GM18861 (cell line): ENCODE measurements at regions not wholly inside any gene's neighbourhood (a gene's known extent, or its start where the extent isn't known, plus 50 kb on each side); places are given as distances from the start of the nearest gene placed in this dataset.
"Not testable (repeated sequence)": the region's sequence is repeated elsewhere in the genome, so short reads cannot be mapped to it uniquely, and the experiment has no call there.

Experiments used
- ATAC-seq: cut with Tn5 transposase; IDR thresholded peaks from one replicate; pipeline ENCODE4 v1.9.1; 2021; ENCODE audit not compliant: unreplicated experiment

DNA sequence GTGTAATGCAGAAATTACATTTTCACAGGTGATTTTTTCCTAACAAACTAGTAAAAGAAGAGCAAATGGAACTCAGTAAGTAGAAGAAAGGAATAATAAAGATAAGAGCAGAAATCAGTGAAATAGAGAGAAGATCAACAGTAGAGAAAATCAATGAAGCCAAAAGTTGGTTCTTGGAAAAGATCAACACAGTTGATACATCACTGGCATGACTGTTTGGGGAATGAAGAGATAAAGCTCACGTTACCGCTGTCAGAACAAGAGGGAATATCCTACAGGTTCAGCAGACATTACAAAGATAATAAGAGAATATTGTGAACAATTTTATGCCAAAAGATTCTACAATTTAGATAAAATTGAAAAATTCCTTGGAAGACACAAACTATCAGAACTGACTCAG, 146.4 kb downstream of the ACTR3B start:
- no peak for ATAC-seq

DNA sequence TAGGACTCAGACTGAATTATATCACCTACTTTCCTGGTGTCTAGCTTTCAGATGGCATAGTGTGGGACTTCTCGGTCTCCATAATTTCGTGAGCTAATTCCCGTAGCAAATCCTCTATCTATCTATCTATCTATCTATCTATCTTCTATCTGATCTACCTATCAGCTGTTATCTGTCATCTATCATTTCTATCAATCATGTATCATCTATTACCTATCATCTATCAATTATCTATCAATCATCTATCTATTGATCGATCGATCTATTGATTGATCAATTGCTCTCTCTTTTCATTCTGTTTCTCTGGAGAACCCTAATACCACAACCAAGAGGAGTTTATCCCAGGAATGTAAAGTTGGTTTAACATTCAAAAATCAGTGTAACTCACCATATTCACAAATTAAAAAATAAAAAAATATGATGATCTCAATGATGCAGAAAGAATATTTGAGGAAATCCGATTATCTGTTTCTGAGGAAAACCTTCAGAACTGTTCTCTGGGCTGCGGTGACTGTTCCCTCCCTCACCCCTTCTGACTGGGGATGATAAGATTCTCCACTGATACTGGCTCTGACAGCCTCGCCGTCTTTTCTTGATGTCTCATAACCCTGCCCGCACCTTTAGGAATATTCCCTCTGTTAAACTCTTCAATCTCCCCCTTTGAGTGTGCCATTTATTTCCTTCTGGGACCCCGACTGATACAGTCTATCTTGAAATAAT, 147.7 kb downstream of the ACTR3B start:
- no peak for ATAC-seq

DNA sequence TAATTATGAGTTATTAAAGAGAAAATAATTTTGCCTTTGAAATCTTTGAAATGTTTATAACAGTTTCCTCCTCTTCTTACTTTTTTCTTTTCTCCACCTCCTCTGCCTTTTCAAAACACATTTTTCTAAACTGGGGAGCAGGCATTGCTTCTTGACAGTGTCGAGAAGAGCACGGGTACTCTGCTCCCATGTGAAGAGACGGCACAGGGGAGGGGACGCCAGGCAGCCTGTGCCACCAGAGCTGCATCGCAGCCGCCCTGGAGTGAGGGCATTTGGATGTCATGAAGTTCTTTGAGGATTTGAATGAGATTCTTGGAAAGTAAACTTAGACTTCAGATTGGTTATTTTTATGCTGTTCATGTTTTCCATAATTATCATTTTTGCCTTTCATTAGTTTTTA, 149.7 kb downstream of the ACTR3B start:
- ATAC-seq: no peak

DNA sequence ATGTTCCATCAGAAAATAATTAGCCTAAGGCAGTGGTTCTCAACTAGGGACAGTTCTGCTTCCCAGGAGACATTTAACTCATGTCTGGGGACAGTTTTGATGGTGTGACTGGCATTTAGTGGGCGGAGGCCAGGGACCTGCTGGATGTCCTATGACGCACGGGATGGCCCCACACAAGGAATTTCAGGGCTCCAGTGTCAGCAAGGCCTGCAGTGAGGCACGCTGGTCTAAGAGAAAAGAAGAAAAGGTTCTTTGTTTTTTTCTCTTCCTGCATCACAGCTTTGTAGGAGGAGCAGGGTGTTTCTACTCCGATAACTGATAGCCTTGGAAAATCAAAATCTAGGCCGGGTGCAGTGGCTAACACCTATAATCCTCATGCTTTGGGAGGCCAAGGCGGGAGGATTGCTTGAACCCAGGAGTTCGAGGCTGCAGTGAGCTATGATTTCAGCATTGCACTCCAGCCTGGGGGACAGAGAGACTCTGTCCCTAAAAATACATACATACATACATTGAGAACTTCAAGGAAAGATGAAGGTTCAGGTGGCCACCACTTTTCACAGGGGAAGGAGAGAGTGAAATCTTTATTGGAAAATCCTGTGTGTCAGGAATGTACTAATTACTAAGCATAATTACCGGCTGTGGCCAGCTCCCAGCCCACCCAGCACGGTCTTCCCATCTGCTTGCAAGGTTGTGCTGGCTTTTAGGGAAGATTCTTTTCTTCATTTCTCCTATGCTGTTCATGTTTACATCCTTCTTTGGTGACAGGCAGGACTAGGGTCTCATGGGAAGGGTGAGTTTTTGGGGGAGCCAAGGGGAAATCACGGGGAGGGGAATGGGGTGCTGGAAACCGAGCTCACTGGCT, 150.4 kb downstream of the ACTR3B start:
- no peak for ATAC-seq

DNA sequence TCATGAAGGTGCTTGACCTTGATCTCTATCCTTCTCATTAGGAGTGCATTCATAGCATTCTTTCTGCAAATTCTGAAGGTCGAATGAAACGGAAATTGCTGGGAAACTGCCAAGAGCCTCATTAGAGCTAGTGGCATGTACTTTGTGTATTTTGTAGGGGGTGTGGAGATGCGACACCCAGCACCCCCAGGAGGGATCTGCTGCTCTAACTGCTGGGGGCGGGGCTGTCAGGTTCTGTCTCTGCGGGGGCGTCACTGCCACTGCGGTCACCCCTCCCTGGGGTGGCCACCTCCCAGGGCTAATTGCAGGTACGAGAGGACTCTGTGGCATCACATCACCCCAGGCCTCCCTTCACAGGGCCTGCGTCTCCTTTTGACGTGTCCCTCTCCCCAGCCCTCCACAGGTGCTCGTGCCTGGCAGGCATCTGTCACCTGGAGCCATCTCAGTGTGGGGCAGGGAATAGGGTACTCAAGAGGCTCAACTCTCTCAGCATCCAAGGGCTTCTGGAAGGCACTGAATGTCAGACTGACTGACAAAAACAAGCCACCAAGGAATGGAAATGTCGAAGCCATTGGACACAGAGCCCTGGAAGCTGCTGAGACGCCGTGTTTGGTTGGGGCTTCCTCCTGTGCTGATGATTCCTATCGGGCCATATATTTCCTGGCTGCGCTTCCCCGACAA, 151.1 kb downstream of the ACTR3B start:
- ATAC-seq: no peak

DNA sequence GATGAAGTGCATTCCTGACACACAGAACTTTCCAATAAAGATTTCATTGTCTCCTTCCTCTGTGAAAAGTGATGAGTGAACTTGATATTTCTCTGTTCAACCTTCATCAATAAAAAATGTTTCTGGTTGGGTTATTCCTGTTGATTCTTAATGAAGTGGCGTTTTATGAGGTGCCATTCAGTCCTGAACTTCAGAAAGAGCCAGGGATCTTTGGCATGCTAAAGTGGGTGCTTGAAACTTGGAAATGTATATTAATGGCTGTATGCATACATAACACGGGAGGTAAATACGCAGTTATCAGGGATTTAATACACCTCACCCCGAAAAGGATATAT, 151.6 kb downstream of the ACTR3B start:
- no peak for ATAC-seq

DNA sequence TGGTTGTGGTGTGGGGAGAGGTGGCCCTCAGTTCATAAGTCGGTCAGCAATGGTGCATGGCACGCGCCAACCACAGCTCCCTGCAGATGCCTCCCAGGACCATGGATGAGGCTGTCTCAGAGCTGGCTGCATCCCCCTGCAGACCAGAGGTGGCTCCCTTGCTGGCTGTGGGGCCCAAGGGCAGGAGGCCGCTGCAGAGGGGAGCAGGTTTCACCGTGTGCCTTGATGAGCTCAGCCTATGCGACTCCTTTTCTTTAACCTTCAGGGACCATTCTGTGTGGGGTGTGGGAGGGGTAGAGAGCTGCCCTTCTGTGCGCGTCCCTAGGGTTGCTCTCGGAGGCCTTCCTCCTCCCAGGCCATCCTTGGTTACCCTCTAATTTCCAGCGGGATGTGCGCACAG, 152.4 kb downstream of the ACTR3B start:
- ATAC-seq: no peak

DNA sequence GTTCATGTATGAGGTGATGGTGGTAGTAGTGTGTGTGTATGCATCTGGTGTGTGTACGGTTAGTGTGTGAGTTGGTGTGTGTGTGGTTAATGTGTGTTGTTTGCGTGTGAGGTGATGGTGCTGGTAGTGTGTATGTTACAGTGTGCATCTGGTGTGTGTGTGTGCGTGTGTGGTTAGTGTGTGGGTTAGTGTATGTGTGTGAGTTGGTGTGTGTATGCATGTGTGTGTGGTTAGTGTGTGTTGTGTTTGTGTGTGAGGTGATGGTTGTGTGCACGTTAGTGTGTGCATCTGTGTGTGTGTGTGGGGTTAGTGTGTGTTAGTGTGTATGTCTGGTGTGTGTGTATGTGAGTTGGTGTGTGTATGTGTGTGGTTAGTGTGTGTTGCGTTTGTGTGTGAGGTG, 153.0 kb downstream of the ACTR3B start:
- no peak for ATAC-seq

DNA sequence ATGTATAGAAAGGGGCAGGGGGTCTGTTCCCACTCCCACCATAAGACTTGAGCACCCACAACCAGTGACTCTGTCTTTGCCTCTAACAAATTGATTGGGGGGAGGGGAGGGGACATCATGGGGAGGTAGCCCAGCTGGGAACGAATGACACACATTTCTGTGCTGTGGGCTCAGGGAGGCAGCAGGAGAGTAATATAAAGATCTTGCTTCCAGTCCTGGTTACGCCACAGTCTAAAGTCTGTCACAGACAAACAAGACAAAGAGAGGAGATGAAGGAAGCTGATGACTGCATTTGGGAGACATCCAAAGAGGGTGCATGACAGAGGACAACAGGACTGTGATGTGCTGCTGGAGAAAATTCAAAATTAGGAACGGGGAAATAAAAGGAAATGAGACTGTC, 153.9 kb downstream of the ACTR3B start:
- ATAC-seq: no peak

DNA sequence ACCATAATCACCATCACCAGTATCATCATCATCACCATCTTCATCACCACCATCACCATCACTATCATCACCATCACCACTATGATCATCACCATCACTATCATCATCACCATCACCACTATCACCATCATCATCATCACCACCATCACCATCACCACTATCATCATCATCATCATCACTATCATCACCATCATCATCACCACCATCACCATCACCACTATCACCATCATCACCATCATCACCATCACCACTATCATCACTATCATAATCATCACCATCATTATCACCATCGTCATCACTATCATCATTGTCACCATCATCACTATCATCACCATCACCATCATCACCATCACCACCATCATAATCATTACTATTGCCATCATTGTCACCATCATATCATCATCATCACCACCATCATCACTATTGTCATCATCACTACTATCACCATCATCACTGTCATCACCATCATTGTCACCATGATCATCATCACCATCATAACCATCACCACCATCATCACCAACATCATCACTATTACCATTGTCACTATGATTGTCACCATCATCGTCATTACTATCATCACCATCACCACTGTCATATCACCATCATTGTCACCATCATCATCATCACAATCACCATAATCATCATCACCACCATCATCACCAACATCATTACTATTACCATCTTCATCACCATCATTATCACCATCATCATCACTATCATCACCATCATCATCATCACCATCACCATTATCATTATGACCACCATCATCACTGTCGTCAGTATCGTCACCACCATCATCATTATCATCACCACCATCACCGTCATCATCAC, 154.7 kb downstream of the ACTR3B start:
- ATAC-seq: no peak

DNA sequence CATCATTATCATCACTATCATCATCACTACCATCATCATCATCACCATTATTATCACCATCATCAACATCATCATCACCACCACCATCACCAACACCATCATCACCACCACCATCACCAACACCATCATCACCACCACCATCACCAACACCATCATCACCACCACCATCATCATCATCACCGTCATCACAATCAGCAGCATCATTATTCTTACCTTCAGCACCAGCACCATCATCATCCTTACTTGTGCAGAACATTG, 155.2 kb downstream of the ACTR3B start:
- not testable (repeated sequence) for ATAC-seq

DNA sequence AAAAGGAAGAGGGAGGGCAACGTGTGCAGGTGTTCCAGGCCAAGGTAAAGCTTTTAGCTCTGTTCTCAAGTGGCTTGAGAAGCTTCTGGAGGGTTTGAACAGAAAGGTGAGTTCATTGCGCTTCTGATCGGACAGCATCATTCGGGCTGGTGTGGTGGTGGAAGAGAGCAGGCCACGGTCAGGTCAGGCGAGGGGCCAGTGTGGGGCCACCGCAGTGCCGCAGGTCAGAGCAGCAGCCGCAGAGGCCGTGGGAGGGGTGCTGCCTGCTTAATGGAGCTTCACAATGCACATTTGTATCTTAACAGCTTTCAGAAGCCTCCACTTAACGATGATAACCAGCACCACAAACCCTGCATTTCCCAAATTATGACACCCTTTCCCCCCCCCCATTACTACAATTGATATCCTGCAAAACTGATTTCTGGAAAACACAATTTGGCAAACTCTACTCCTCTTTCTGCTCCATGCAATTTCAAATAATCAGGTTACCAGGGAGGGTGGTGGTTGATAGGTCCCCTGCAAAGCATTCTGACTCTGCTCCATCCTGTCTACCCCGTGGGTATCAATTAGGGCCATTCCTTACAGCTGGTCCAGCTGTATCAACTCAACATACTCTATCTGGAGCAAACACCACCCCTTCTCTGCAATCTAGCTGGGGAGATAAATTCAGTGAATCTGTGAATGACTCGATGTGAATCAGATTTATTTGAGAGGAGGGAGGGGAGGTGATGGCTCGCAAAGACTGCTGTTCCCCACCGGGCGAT, 162.9 kb downstream of the ACTR3B start:
- no peak for ATAC-seq

DNA sequence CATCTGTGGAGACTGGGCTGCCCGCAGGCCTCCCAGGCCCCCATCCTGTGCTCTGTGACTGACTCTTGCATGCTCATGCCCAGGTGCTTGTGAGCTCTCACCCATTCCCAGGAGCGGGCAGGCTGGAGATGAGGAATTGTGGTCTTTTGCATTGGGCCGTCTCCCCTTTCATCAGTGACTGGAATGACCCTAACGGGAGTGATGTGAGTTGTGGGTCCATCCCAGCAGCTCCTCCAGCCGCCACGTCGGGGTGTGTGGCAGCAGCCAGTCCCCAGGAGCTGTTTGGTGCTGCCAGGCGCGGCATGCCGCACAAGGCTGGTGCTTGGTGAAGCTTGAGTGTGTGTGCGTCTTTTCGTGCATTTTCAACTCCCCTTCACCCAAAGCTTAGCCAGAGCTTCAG, 164.2 kb downstream of the ACTR3B start:
- ATAC-seq: no peak

DNA sequence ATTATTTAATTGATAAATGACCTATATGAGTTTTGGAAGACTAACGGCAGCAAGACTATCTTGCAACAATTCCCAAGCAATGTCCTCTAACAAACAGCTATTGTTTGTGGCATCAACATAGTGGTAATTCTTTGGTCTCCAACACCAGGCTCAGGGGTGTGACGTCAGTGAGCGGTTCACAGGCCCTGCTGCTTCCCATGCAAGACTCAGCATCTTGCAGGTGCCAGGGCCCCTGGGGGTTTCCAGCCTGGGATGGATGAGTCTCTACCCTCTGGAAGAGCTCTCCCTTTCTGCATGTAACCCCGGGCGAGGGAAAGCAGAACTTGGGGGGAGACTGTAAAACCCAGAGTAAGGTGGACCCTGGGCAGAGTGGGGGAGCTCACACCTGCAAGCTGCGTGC, 164.7 kb downstream of the ACTR3B start:
- ATAC-seq: no peak

DNA sequence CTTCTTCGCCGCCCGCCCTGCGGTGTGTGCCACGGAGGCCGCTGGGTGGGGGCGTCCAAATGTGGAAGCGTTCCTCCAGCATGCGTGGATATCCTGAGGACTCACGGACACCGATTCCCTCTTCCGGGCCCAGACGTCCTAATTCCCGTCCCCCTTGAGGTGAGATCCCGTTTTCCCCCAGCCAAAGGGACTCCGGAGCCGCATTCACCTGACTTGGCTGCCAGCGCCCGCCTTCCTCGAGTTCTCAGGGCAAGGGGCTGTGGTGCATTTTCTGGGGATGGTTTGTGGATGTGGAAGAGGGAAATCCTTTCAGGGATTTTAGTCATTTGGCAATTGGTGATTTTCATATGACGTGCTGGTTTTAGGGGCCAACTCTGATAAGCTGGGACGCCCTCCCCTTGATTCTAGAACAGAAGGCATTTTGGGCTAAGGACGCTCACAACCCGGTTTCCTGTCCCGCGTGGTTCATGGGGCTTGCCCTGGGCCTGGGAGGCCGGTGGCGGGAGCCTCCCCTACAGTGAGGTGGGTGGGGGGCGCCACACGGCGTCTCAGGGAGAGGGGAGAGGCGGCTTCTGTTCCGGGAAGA, 165.4 kb downstream of the ACTR3B start:
- ATAC-seq: no peak

DNA sequence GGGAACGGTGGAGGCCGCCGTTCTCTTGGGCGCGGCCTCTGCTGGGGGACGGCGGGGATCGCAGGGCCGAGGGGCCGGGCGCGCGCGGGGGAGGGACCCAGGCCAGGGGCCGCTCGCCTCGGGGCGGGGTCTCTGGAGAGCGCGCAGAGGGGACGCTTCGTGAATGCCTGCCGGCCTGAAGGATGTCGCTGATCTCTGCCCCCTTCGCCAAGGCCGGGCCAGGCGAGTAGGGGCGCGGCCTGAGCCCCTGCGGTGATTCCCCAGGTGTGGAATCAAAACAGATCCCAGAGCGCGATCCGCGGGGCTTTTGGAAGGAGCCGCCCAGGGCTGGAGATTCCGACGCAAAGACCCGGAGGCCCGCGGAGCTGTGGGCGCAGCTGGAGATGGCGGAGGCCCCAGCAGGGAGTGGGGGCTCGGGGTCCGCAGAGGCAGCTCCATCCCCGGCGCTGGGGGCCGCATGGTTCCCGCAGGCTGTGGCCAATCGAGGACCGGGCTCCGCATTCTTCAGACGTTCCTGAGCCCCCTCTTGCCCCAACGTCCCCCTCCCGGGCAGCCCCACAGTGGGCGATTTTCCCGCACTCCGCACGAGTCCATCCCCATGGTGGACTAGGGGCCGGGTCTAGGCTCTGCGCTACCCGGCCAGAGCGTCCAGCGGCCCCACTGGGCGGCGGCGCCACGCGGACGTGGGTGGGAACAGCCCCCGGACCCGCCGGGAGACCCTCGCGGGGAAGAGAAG, 166.0 kb downstream of the ACTR3B start:
- ATAC-seq: no peak

DNA sequence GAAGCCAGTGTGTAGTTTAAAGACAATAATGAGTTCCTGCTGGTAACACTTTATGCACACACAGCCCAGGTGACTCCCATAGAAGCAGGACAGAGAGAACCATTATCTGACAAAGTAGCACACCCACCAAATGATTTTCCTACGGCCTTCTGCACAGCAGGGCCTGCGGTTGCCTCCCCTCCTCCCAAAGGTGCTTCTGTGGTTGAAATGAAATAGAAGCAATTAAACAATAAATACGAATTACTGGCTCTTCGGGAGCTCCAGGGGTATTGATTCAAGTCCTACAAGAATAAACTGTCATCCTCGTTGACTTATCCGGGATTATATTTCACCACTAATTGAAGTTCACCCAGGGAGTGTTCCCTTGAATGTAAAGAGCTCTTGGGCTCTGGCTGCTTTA, 172.1 kb downstream of the ACTR3B start:
- no peak for ATAC-seq

DNA sequence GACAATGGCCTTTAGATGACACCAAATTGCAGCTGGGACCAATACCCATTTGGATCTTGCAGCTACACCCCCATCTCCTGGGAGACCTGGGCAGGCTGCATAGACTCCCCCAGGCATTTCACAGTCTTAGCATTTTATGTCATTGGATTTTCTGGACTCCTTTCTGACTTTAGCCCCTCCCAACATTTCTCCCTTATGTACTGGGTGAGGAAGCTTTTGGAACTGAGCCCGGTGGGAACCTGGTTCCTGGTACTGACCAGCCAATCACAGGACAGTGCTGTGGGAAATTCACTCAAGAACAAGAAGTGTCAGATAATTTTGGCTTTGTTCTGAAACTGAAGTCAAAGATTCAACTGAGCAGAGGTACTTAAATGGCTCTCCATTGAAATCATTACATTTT, 177.7 kb downstream of the ACTR3B start:
- no peak for ATAC-seq

DNA sequence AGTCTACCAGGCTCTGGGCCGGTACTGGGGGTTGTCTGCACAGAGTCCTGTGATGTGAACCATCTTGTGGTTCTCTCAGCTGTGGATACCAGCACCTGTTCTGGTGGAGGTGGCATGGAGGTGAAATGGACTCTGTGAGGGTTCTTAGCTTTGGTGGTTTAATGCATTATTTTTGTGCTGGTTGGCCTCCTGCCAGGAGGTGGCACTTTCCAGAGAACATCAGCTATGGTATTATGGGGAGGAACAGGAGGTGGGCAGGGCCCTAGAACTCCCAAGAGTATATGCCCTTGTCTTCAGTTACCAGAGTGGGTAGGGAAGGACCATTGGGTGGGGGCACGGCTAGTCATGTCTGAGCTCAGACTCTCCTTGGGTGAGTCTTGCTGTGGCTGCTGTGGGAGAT, 187.1 kb downstream of the ACTR3B start:
- not testable (repeated sequence) for ATAC-seq

DNA sequence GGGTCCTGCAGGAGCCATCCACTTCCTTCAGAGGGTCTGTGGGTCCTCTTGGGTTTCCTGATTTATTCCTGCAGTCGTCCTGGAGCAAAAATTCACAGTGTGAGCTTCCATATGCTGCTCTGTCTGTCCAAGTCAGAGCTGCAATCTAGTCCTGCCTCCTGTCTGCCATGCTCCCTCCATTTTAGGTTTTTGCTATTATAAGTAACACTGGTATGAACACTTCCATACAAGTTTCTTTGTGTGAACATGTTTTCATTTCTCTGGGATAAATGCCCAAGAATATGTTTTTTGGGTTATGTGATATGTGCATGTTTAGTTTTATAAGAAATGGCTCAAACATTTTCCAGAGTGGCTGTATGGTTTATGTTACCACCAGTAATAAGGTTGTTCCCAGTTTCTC, 188.1 kb downstream of the ACTR3B start:
- ATAC-seq: no peak
